K562 (cell line): ENCODE measurements at regions not wholly inside any gene's neighbourhood (a gene's known extent, or its start where the extent isn't known, plus 50 kb on each side); places are given as distances from the start of the nearest gene placed in this dataset.

Source experiments
- ATAC-seq: fragments of 200-7000 bp; cut with Tn5 transposase; 3 replicates; pipeline ENCODE4 v1.9.1; 2020; ENCODE audit warnings: moderate library complexity
- BruUV-seq: library from RNA; stranded (reverse); fragments of 400-500 nt; replicated peaks from 2 replicates; lab custom pipeline; 2021; lab: Mats Ljungman, UMichigan
- CTCF ChIA-PET: fragments of 300-600 bp; formaldehyde crosslinking; extraction: SDS; loops from one replicate; lab custom pipeline; 2021; ENCODE audit warnings: low intra/inter-chr PET ratio; lab: Yijun Ruan, JAX
- POLR2A ChIA-PET: fragments of 300-600, 350-650 bp; sonication (Branson Sonifier 250); formaldehyde crosslinking; extraction: SDS; loops from one replicate; lab custom pipeline; 2021; ENCODE audit warnings: antibody characterized with exemption, inconsistent platforms; lab: Yijun Ruan, JAX
- DNase-seq, 4 experiments: peaks; one replicate each; pipeline versions ENCODE4 v3.0.0 to v3.0.0-alpha.2; 2011 to 2018; ENCODE audit warnings: low spot score in 3 of 4, mixed read lengths in 3 of 4; ENCODE audit errors: extremely low read depth in 1 of 4
- FAIRE-seq: peaks from 2 replicates; lab custom pipeline; 2011; peaks lifted over from hg19 to GRCh38; lab: Jason Lieb, UNC
- H2AFZ ChIP-seq: 2 replicates; pipeline ENCODE4 v1.6.0; 2011; ENCODE audit warnings: low read depth, low read length, control low read depth, inconsistent platforms
- H3K27ac ChIP-seq: fragments of 200-600 bp; 3 replicates; pipeline ENCODE4 v1.8.0; 2011; ENCODE audit warnings: low read depth, mild to moderate bottlenecking, control low read depth, inconsistent platforms, low read length, moderate library complexity, mixed read lengths; ENCODE audit errors: extremely low read depth
- H3K27me3 ChIP-seq, 2 experiments: fragments of 300-600 bp in 1 of 2; 2 replicates in 1 of 2; 3 replicates in 1 of 2; pipeline versions ENCODE4 v1.6.0 to v1.8.0; 2011; ENCODE audit warnings: inconsistent platforms in 2 of 2, low read length in 2 of 2, mild to moderate bottlenecking in 1 of 2, mixed read lengths in 1 of 2, moderate library complexity in 1 of 2; ENCODE audit not compliant: control insufficient read depth in 2 of 2, insufficient read depth in 2 of 2
- H3K36me3 ChIP-seq: fragments of 300-600 bp; 3 replicates; pipeline ENCODE4 v1.8.0; 2011; ENCODE audit warnings: mild to moderate bottlenecking, low read length, inconsistent platforms; ENCODE audit not compliant: control insufficient read depth, insufficient read depth
- H3K4me1 ChIP-seq, 2 experiments: fragments of 200-600 bp in 1 of 2; replicated peaks in 1 of 2; 2 replicates in 1 of 2; 3 replicates in 1 of 2; pipeline versions ENCODE4 v1.5.1 to v1.8.0; 2011; ENCODE audit warnings: inconsistent platforms in 2 of 2, low read length in 2 of 2, mild to moderate bottlenecking in 1 of 2, mixed read lengths in 1 of 2, moderate library complexity in 1 of 2; ENCODE audit not compliant: control insufficient read depth in 2 of 2, insufficient read depth in 2 of 2
- H3K4me2 ChIP-seq: 2 replicates; pipeline ENCODE4 v1.6.1; 2011; ENCODE audit warnings: low read length, control low read depth, inconsistent platforms, mixed read lengths; ENCODE audit not compliant: insufficient read depth
- H3K4me3 ChIP-seq: fragments of 200-600 bp; sonication (generic), shearing (Covaris generic); 2 replicates; pipeline ENCODE4 v1.5.1; 2016; ENCODE audit warnings: control low read depth, inconsistent platforms
- H3K79me2 ChIP-seq: fragments of 200-600 bp; 3 replicates; pipeline ENCODE4 v1.8.0; 2011; ENCODE audit warnings: low read length, inconsistent platforms; ENCODE audit not compliant: control insufficient read depth, insufficient read depth
- H3K9ac ChIP-seq, 2 experiments: 2 replicates each; pipeline versions ENCODE4 v1.6.0 to v1.6.1; 2011; ENCODE audit warnings: low read depth in 2 of 2, low read length in 2 of 2, control low read depth in 1 of 2, inconsistent platforms in 1 of 2, mild to moderate bottlenecking in 1 of 2, mixed read lengths in 1 of 2; ENCODE audit not compliant: insufficient read depth in 1 of 2
- H3K9me1 ChIP-seq: one replicate; pipeline ENCODE4 v1.6.0; 2011; ENCODE audit warnings: inconsistent platforms, mild to moderate bottlenecking, low read length, moderate library complexity; ENCODE audit not compliant: control insufficient read depth, insufficient read depth
- H3K9me3 ChIP-seq: replicated peaks from 2 replicates; pipeline ENCODE4 v1.5.1; 2011; ENCODE audit warnings: low read depth, low read length, inconsistent platforms; ENCODE audit not compliant: control insufficient read depth, insufficient read depth
- H4K20me1 ChIP-seq: replicated peaks from 2 replicates; pipeline ENCODE4 v1.6.1; 2011; ENCODE audit warnings: low read length, inconsistent platforms, mixed read lengths; ENCODE audit not compliant: control insufficient read depth, insufficient read depth
- FIP1L1 ChIP-seq: fragments of 200-400 bp; formaldehyde crosslinking; IDR thresholded peaks from 2 replicates; pipeline ENCODE4 v1.6.1; 2018; ENCODE audit warnings: mild to moderate bottlenecking, low read depth, low read length; ENCODE audit not compliant: poor library complexity, severe bottlenecking
- PBX2 ChIP-seq, 2 experiments: IDR thresholded peaks in 1 of 2; conservative IDR thresholded peaks in 1 of 2; 2 replicates each; pipeline ENCODE4 v1.6.1; 2016; ENCODE audit warnings: low read depth in 2 of 2, mild to moderate bottlenecking in 1 of 2, missing compliant biosample characterization in 1 of 2, missing genetic modification characterization in 1 of 2, moderate library complexity in 1 of 2
- POLR2H ChIP-seq: IDR thresholded peaks from 2 replicates; pipeline ENCODE4 v1.6.1; 2016; ENCODE audit warnings: missing genetic modification characterization, low read depth, mild to moderate bottlenecking, control low read depth, missing compliant biosample characterization, moderate library complexity
- RB1 ChIP-seq: fragments of 450-650 bp; IDR thresholded peaks from 2 replicates; pipeline ENCODE4 v1.6.1; 2017; ENCODE audit warnings: low read depth, mild to moderate bottlenecking
- XRCC5 ChIP-seq: fragments of 200-400 bp; formaldehyde crosslinking; IDR thresholded peaks from 2 replicates; pipeline ENCODE4 v1.6.1; 2017; ENCODE audit warnings: low read depth, mild to moderate bottlenecking, low read length
- ZNF41 ChIP-seq: fragments of 250-450 bp; sonication (Bioruptor Pico); conservative IDR thresholded peaks from 2 replicates; pipeline ENCODE4 v1.4.0; 2020; ENCODE audit warnings: mild to moderate bottlenecking
- WGBS: fragments of 100-300 bp; shearing (Covaris generic); methylation state at CpG from one replicate; pipeline ENCODE4 v1.1.6; 2016; ENCODE audit warnings: low coverage, mixed read lengths; ENCODE audit not compliant: insufficient coverage; ENCODE audit errors: missing lambda C conversion rate; 5-methylcytosine and 5-hydroxymethylcytosine counted together
- in situ Hi-C: fragments of 300-500 bp; cut with MboI; formaldehyde crosslinking; loops from 4 replicates; pipeline ENCODE4 v1.15.0; 2018; ENCODE audit warnings: inconsistent platforms, mixed read lengths
- intact Hi-C: fragments of 100-400 bp; cut with micrococcal nuclease; formaldehyde crosslinking; loops from 2 replicates; pipeline ENCODE4 v1.14.2; 2022
- TF ChIP-seq, protein P1 (sequence below): sonication (generic); IDR thresholded peaks from 2 replicates; pipeline ENCODE4 v1.6.1; 2016

DNA sequence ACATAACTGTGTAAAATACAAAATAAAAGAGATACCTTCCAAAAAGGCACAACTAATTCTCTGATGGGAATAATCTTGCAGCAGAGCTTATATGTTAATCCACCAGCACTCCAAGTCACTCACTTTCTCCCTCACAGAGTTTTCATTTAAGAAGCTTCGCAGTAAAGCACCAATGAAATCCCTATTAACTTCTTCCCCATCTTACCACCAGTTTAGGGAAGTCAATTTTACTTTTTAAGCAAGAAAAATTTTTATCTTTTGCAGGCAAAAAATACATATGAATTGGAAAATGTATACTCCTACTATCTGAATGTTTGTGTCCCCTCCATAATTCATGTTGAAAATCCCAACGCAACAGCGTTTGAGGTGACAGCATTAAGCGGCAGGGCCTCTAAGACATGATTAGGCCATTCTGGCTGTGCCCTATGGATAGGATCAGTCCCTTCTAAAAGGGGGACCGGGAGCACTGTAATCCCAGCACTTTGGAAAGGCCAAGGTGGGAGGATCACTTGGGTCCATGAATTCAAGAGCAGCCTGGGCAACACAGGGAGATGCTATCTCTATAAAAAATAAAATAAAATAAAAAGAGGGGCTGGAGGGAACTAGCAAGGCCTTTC lies 435.8 kb downstream of the SHQ1 start (continued):
- TF ChIP-seq FIP1L1 = no peak
- no peak for TF ChIP-seq RB1
- TF ChIP-seq ZNF41 (CRISPR knock-in tag) = no peak

GRCh38 chr3:72411843-72412242 lies 436.4 kb downstream of the SHQ1 start:
- H4K20me1 ChIP-seq = peaks cover 79% of the 10 kb centered on the region
- peaks cover 2% of the 10 kb centered on the region; the same call in 1 of the 3 replicates for H3K36me3 ChIP-seq
- no peaks in the 10 kb centered on the region for H3K9me3 ChIP-seq
- no TSS peak for BruUV-seq
- ATAC-seq = no peak
- POLR2A ChIA-PET = interaction anchor here (0.9 kb wide), 1 partner anchor 17 kb away, joined by 3 read pairs; no protein-coding TSS in a partner anchor
- CTCF ChIA-PET = interaction anchor here (0.5 kb wide), 1 partner anchor 61 kb away, joined by 3 read pairs; no protein-coding TSS in a partner anchor
- no peaks in the 10 kb centered on the region for H3K9me1 ChIP-seq
- H3K27me3 ChIP-seq = no peaks in the 10 kb centered on the region
- H3K79me2 ChIP-seq = peaks cover 100% of the 10 kb centered on the region
- TF ChIP-seq XRCC5 (no peak), POLR2H (no peak), PBX2 (CRISPR knock-in tag; IDR thresholded peaks at IDR 0.05; ENCODE audit: low read depth) (no peak), PBX2 (tag; conservative IDR thresholded peaks at IDR 0.05; ENCODE audit: low read depth) (no peak)
- TF ChIP-seq, protein P1, sequence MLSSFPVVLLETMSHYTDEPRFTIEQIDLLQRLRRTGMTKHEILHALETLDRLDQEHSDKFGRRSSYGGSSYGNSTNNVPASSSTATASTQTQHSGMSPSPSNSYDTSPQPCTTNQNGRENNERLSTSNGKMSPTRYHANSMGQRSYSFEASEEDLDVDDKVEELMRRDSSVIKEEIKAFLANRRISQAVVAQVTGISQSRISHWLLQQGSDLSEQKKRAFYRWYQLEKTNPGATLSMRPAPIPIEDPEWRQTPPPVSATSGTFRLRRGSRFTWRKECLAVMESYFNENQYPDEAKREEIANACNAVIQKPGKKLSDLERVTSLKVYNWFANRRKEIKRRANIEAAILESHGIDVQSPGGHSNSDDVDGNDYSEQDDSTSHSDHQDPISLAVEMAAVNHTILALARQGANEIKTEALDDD = peak; percentile 70; the same call in 1 of the 2 replicates
- intact Hi-C loops = no loop called here
- H3K4me3 ChIP-seq = no peak overlapping the region
- H3K4me1 ChIP-seq = peaks cover 3 to 40% of the 10 kb centered on the region in 2 experiments; a peak in 4 of 5 replicates
- no peak for FAIRE-seq
- 14% methylated on average over 1 of the region's 1 CpG for WGBS
- H3K27ac ChIP-seq = no peak overlapping the region; the same call in 2 of the 3 replicates
- no peak overlapping the region for H2AFZ ChIP-seq
- H3K9ac ChIP-seq = no peak overlapping the region
- in situ Hi-C loops = no loop called here
- DNase-seq = no peak
- H3K4me2 ChIP-seq = no peak overlapping the region
